ENCODE measurements at regions not wholly inside any gene's neighbourhood (a gene's known extent, or its start where the extent isn't known, plus 50 kb on each side); places are given as distances from the start of the nearest gene placed in this dataset.

GRCh38 chr5:117218789-117219188 lies 644.2 kb upstream of the SEMA6A start:
- no peak for DNase-seq (ENCODE audit: low read depth)

- DNase-seq (ENCODE audit: low read depth) = no peak
These were observed 638.2 kb upstream of the SEMA6A start for GRCh38 chr5:117212866-117213265.

GRCh38 chr5:117210796-117211195 lies 636.2 kb upstream of the SEMA6A start:
- DNase-seq (ENCODE audit: low read depth) = no peak

- DNase-seq (ENCODE audit: low read depth) = no peak
These were observed 634.9 kb upstream of the SEMA6A start for GRCh38 chr5:117209479-117209878.

- no peak for DNase-seq (ENCODE audit: low read depth)
These were observed 632.6 kb upstream of the SEMA6A start for GRCh38 chr5:117207088-117207668.

GRCh38 chr5:117205894-117206293 lies 631.3 kb upstream of the SEMA6A start:
- no peak for DNase-seq (ENCODE audit: low read depth)

- no peak for DNase-seq (ENCODE audit: low read depth)
These were observed 630.6 kb upstream of the SEMA6A start for GRCh38 chr5:117204926-117205869.

GRCh38 chr5:117204404-117204803 lies 629.8 kb upstream of the SEMA6A start:
- DNase-seq (ENCODE audit: low read depth) = no peak

- DNase-seq (ENCODE audit: low read depth) = no peak
These were observed 629.0 kb upstream of the SEMA6A start for GRCh38 chr5:117203584-117203983.

GRCh38 chr5:117201001-117201400 lies 626.4 kb upstream of the SEMA6A start:
- DNase-seq (ENCODE audit: low read depth) = no peak

GRCh38 chr5:117195076-117195475 lies 620.5 kb upstream of the SEMA6A start:
- DNase-seq (ENCODE audit: low read depth) = no peak

GRCh38 chr5:117191251-117191650 lies 616.6 kb upstream of the SEMA6A start:
- DNase-seq (ENCODE audit: low read depth) = no peak

GRCh38 chr5:117189784-117190183 lies 615.2 kb upstream of the SEMA6A start:
- DNase-seq (ENCODE audit: low read depth) = no peak

GRCh38 chr5:117188211-117188610 lies 613.6 kb upstream of the SEMA6A start:
- DNase-seq (ENCODE audit: low read depth) = no peak

GRCh38 chr5:117186751-117187150 lies 612.1 kb upstream of the SEMA6A start:
- DNase-seq (ENCODE audit: low read depth) = no peak

GRCh38 chr5:117183326-117183725 lies 608.7 kb upstream of the SEMA6A start:
- DNase-seq (ENCODE audit: low read depth) = no peak

- no peak for DNase-seq (ENCODE audit: low read depth)
These were observed 607.5 kb upstream of the SEMA6A start for GRCh38 chr5:117182104-117182503.

- no peak for DNase-seq (ENCODE audit: low read depth)
These were observed 602.7 kb upstream of the SEMA6A start for GRCh38 chr5:117177302-117177701.

GRCh38 chr5:117165068-117165467 lies 590.4 kb upstream of the SEMA6A start:
- DNase-seq (ENCODE audit: low read depth) = no peak

- DNase-seq (ENCODE audit: low read depth) = no peak
These were observed 587.2 kb upstream of the SEMA6A start for GRCh38 chr5:117161718-117162335.

- DNase-seq (ENCODE audit: low read depth) = no peak
These were observed 585.8 kb upstream of the SEMA6A start for GRCh38 chr5:117160391-117160790.

GRCh38 chr5:117149312-117149711 lies 574.7 kb upstream of the SEMA6A start:
- no peak for DNase-seq (ENCODE audit: low read depth)

GRCh38 chr5:117144086-117144485 lies 569.5 kb upstream of the SEMA6A start:
- DNase-seq (ENCODE audit: low read depth) = no peak

All from CMK (cell line).